PC-9 (cell line): ENCODE measurements at regions not wholly inside any gene's neighbourhood (a gene's known extent, or its start where the extent isn't known, plus 50 kb on each side); places are given as distances from the start of the nearest gene placed in this dataset.
"Not testable (repeated sequence)": the region's sequence is repeated elsewhere in the genome, so short reads cannot be mapped to it uniquely, and the experiment has no call there.

Source experiments
- BruUV-seq: library from RNA; stranded (reverse); fragments of 400-500 nt; replicated peaks from 2 replicates; lab custom pipeline; 2021; lab: Mats Ljungman, UMichigan
- CTCF ChIA-PET: fragments of 300-600 bp; sonication (Branson Sonifier 250); formaldehyde crosslinking; loops from one replicate; lab custom pipeline; 2022; ENCODE audit warnings: antibody characterized with exemption; lab: Charles Lee
- POLR2A ChIA-PET: fragments of 300-600 bp; sonication (Branson Sonifier 250); formaldehyde crosslinking; loops from one replicate; lab custom pipeline; 2022; ENCODE audit warnings: antibody characterized with exemption; ENCODE audit not compliant: unreplicated experiment; lab: Charles Lee
- DNase-seq, 2 experiments: peaks; one replicate each; pipeline versions ENCODE4 v3.0.0 to v3.0.0-alpha.2; 2015 to 2022; ENCODE audit warnings: mixed read lengths in 1 of 2
- H2AFZ ChIP-seq: fragments of 200-600 bp; sonication (generic); 2 replicates; pipeline ENCODE4 v1.8.1; 2017; ENCODE audit warnings: antibody characterized with exemption
- H3F3A ChIP-seq: fragments of 200-600 bp; sonication (generic); 2 replicates; pipeline ENCODE4 v1.8.1; 2017; ENCODE audit warnings: antibody characterized with exemption, mild to moderate bottlenecking, low read depth; ENCODE audit not compliant: insufficient read depth
- H3K27ac ChIP-seq: fragments of 200-600 bp; sonication (generic); 2 replicates; pipeline ENCODE4 v1.6.1; 2016; ENCODE audit warnings: mixed run types
- H3K27me3 ChIP-seq: fragments of 200-600 bp; sonication (generic); 2 replicates; pipeline ENCODE4 v1.6.1; 2016; ENCODE audit warnings: low read depth, mixed run types; ENCODE audit not compliant: insufficient read depth
- H3K36me3 ChIP-seq: fragments of 200-600 bp; sonication (generic); 2 replicates; pipeline ENCODE4 v1.6.1; 2016; ENCODE audit warnings: low read depth, mixed run types
- H3K4me1 ChIP-seq: fragments of 200-600 bp; sonication (generic); replicated peaks from 2 replicates; pipeline ENCODE4 v1.6.1; 2016; ENCODE audit warnings: mixed run types; ENCODE audit not compliant: insufficient read depth
- H3K4me2 ChIP-seq: fragments of 200-600 bp; sonication (generic); 2 replicates; pipeline ENCODE4 v1.6.1; 2017; ENCODE audit warnings: mixed run types
- H3K4me3 ChIP-seq: fragments of 200-600 bp; sonication (generic); 2 replicates; pipeline ENCODE4 v1.6.1; 2016; ENCODE audit warnings: mixed run types
- H3K79me2 ChIP-seq: fragments of 200-600 bp; sonication (generic); 2 replicates; pipeline ENCODE4 v1.6.1; 2017; ENCODE audit warnings: low read depth, mixed run types
- H3K9me2 ChIP-seq: fragments of 200-600 bp; sonication (generic); 2 replicates; pipeline ENCODE4 v1.8.1; 2017; ENCODE audit warnings: mild to moderate bottlenecking; ENCODE audit not compliant: insufficient read depth
- H3K9me3 ChIP-seq: fragments of 200-600 bp; sonication (generic); 2 replicates; pipeline ENCODE4 v1.8.1; 2016; ENCODE audit warnings: low read depth; ENCODE audit not compliant: insufficient read depth
- H4K20me1 ChIP-seq: fragments of 200-600 bp; sonication (generic); 2 replicates; pipeline ENCODE4 v1.8.1; 2017; ENCODE audit not compliant: insufficient read depth
- EZH2 ChIP-seq: fragments of 200-600 bp; sonication (generic); IDR thresholded peaks from 2 replicates; pipeline ENCODE4 v1.8.0; 2017; ENCODE audit warnings: antibody characterized with exemption, low read depth
- intact Hi-C: fragments of 100-400 bp; cut with micrococcal nuclease; formaldehyde crosslinking; loops from one replicate; pipeline ENCODE4 v1.10.0; 2022; ENCODE audit not compliant: unreplicated experiment
- TF ChIP-seq, protein P1 (sequence below): fragments of 200-600 bp; sonication (generic); conservative IDR thresholded peaks from 2 replicates; pipeline ENCODE4 v1.6.1; 2017; ENCODE audit warnings: mixed run types, antibody characterized with exemption, mild to moderate bottlenecking, moderate library complexity

GRCh38 chr5:18285257-18285656 lies 651.0 kb downstream of the TAF11L14 start:
- Histone ChIP-seq H2AFZ (no peak overlapping the region), H3K4me1 (no peaks in the 10 kb centered on the region), H3K9me2 (no peaks in the 10 kb centered on the region), H3K4me2 (no peak overlapping the region), H3K36me3 (no peaks in the 10 kb centered on the region), H3K9me3 (no peaks in the 10 kb centered on the region), H3F3A (no peaks in the 10 kb centered on the region), H3K4me3 (no peak overlapping the region), H3K79me2 (no peaks in the 10 kb centered on the region), H4K20me1 (no peaks in the 10 kb centered on the region), H3K27me3 (peaks cover 9% of the 10 kb centered on the region; the same call in 1 of the 2 replicates), H3K27ac (no peak overlapping the region)
- CTCF ChIA-PET = no interaction called here
- BruUV-seq = no TSS peak
- no peak for DNase-seq
- intact Hi-C loops = no loop called here
- TF ChIP-seq EZH2 = no peak
- TF ChIP-seq, protein P1, sequence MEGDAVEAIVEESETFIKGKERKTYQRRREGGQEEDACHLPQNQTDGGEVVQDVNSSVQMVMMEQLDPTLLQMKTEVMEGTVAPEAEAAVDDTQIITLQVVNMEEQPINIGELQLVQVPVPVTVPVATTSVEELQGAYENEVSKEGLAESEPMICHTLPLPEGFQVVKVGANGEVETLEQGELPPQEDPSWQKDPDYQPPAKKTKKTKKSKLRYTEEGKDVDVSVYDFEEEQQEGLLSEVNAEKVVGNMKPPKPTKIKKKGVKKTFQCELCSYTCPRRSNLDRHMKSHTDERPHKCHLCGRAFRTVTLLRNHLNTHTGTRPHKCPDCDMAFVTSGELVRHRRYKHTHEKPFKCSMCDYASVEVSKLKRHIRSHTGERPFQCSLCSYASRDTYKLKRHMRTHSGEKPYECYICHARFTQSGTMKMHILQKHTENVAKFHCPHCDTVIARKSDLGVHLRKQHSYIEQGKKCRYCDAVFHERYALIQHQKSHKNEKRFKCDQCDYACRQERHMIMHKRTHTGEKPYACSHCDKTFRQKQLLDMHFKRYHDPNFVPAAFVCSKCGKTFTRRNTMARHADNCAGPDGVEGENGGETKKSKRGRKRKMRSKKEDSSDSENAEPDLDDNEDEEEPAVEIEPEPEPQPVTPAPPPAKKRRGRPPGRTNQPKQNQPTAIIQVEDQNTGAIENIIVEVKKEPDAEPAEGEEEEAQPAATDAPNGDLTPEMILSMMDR = no peak
- POLR2A ChIA-PET = no interaction called here

DNA sequence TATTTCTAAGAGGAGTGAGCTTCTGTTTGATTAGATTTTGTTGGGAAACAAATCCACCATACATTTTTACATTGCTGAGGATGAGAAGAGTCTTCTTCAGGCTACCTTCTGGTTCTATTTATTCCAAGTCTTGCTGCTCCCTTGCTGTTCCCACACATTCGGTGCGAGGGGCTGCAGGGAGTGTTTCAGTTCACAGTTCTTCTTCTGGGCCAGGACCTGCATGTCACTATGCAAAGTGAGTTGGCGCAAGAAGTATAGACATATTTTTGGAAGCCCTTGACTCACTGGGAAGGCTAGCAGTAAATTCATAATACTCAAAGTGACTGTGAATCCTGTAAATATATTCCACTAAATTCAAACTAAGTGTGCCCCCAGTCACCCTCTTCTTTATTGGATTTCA lies 657.9 kb downstream of the TAF11L14 start:
- Histone ChIP-seq H2AFZ (no peak overlapping the region), H3K27me3 (no peaks in the 10 kb centered on the region), H4K20me1 (no peaks in the 10 kb centered on the region), H3K4me2 (no peak overlapping the region), H3K79me2 (no peaks in the 10 kb centered on the region), H3K4me1 (no peaks in the 10 kb centered on the region), H3F3A (no peaks in the 10 kb centered on the region), H3K9me3 (no peaks in the 10 kb centered on the region), H3K36me3 (no peaks in the 10 kb centered on the region), H3K4me3 (no peak overlapping the region), H3K27ac (no peak overlapping the region), H3K9me2 (no peaks in the 10 kb centered on the region)
- BruUV-seq = no TSS peak
- no peak for DNase-seq
- CTCF ChIA-PET = no interaction called here
- TF ChIP-seq, protein P1 = no peak
- TF ChIP-seq EZH2 = no peak
- POLR2A ChIA-PET = no interaction called here
- intact Hi-C loops = no loop called here

GRCh38 chr5:18295696-18296095 lies 661.4 kb downstream of the TAF11L14 start:
- H3F3A ChIP-seq, H3K4me1 ChIP-seq, DNase-seq, H3K4me2 ChIP-seq, BruUV-seq, intact Hi-C loops, POLR2A ChIA-PET, H3K79me2 ChIP-seq, H3K4me3 ChIP-seq, H3K9me3 ChIP-seq, H3K9me2 ChIP-seq, H4K20me1 ChIP-seq, H3K27me3 ChIP-seq, H3K27ac ChIP-seq, H3K36me3 ChIP-seq, H2AFZ ChIP-seq, CTCF ChIA-PET: not testable (repeated sequence)

DNA sequence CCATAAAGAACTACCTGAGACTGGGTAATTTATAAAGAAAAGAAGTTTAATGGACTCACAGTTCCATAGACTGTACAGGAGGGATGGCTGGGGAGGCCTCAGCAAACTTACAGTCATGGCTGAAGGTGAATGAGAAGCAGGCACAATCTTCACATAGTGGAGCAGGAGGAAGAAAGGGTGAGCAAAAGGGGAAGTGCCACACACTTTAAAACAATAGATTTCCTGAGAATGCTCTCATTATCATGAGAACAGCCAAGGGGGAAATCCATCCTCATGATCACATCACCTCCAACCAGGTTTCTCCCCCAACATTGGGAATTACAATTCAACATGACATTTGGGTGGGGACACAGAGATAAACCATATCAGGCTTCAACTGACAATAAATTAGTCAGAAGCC lies 664.9 kb downstream of the TAF11L14 start:
- Histone ChIP-seq H3F3A (no peaks in the 10 kb centered on the region), H3K79me2 (no peaks in the 10 kb centered on the region), H3K4me3 (no peak overlapping the region), H3K4me1 (no peaks in the 10 kb centered on the region), H3K36me3 (no peaks in the 10 kb centered on the region), H3K27me3 (no peaks in the 10 kb centered on the region), H3K27ac (no peak overlapping the region), H2AFZ (no peak overlapping the region), H3K9me3 (no peaks in the 10 kb centered on the region), H3K4me2 (no peak overlapping the region), H4K20me1 (no peaks in the 10 kb centered on the region), H3K9me2 (no peaks in the 10 kb centered on the region)
- no peak for DNase-seq
- no peak for TF ChIP-seq EZH2
- TF ChIP-seq, protein P1 = no peak
- ChIA-PET POLR2A (no interaction called here), CTCF (no interaction called here)
- intact Hi-C loops = no loop called here
- BruUV-seq = no TSS peak
